ENCODE measurements at regions not wholly inside any gene's neighbourhood (a gene's known extent, or its start where the extent isn't known, plus 50 kb on each side); places are given as distances from the start of the nearest gene placed in this dataset.

- Histone ChIP-seq H3K4me1 (no peaks in the 10 kb centered on the region), H3K36me3 (no peaks in the 10 kb centered on the region), H3K4me3 (no peak overlapping the region), H3K27ac (no peak overlapping the region), H3K27me3 (no peaks in the 10 kb centered on the region), H3K9me3 (no peaks in the 10 kb centered on the region)
- intact Hi-C loops (cut with DNase I), result no loop called here
- 76 to 83% methylated on average over 2 of the region's 2 CpGs for WGBS, 2 donors
- no peak for DNase-seq
- no peak for TF ChIP-seq CTCF (IDR thresholded peaks at IDR 0.05)
- no peak for FAIRE-seq
- ATAC-seq, result no peak
Measured at GRCh38 chr18:56316727-56317126, 321.7 kb downstream of the TXNL1 start.

- intact Hi-C loops (cut with DNase I), result no loop called here
- TF ChIP-seq CTCF (IDR thresholded peaks at IDR 0.05), result no peak
- WGBS, 2 donors, result 78 to 83% methylated on average over 1 of the region's 1 CpG
- no peak overlapping the region for H3K4me3 ChIP-seq
- no peaks in the 10 kb centered on the region for H3K4me1 ChIP-seq
- H3K36me3 ChIP-seq, result no peaks in the 10 kb centered on the region
- no peak for DNase-seq
- ATAC-seq, result no peak
- FAIRE-seq, result no peak
- no peak overlapping the region for H3K27ac ChIP-seq
- H3K27me3 ChIP-seq, result no peaks in the 10 kb centered on the region
- H3K9me3 ChIP-seq, result no peaks in the 10 kb centered on the region
Measured at GRCh38 chr18:56315363-56315762, 323.0 kb downstream of the TXNL1 start.

GRCh38 chr18:56314396-56314795 is 324.0 kb downstream of the TXNL1 start:
- DNase-seq (peak in 2 of 6 donors; percentile 11 to 14), FAIRE-seq (no peak), ATAC-seq (peak; percentile 55 to 94 (median 78))
- no peak overlapping the region for H3K27ac ChIP-seq
- no peaks in the 10 kb centered on the region for H3K9me3 ChIP-seq
- intact Hi-C loops (cut with DNase I), result no loop called here
- TF ChIP-seq CTCF (IDR thresholded peaks at IDR 0.05), result no peak
- 50 to 59% methylated on average over 1 of the region's 1 CpG for WGBS, 2 donors
- no peaks in the 10 kb centered on the region for H3K4me1 ChIP-seq
- H3K27me3 ChIP-seq, result no peaks in the 10 kb centered on the region
- no peak overlapping the region for H3K4me3 ChIP-seq
- no peaks in the 10 kb centered on the region for H3K36me3 ChIP-seq

- WGBS, 2 donors, result 86 to 87% methylated on average over 5 of the region's 5 CpGs
- ATAC-seq (no peak), FAIRE-seq (no peak)
Measured at GRCh38 chr18:56312551-56313335, 325.6 kb downstream of the TXNL1 start.

More at GRCh38 chr18:56312551-56313335, 325.6 kb downstream of the TXNL1 start:
- no peak for DNase-seq
- H3K4me3 ChIP-seq, result no peak overlapping the region
- no peak overlapping the region for H3K27ac ChIP-seq
- intact Hi-C loops (cut with DNase I), result no loop called here
- H3K36me3 ChIP-seq, result no peaks in the 10 kb centered on the region
- no peaks in the 10 kb centered on the region for H3K9me3 ChIP-seq
- no peaks in the 10 kb centered on the region for H3K27me3 ChIP-seq
- TF ChIP-seq CTCF (IDR thresholded peaks at IDR 0.05), result no peak
- H3K4me1 ChIP-seq, result no peaks in the 10 kb centered on the region

Data from pancreas (tissue), 10 donors.